OCI-LY1 (cell line): ENCODE measurements at regions not wholly inside any gene's neighbourhood (a gene's known extent, or its start where the extent isn't known, plus 50 kb on each side); places are given as distances from the start of the nearest gene placed in this dataset.

ENCODE experiments used
- EZH2 ChIP-seq: fragments of 200-600 bp; sonication (generic), shearing (Covaris generic); IDR thresholded peaks from 2 replicates; pipeline ENCODE4 v1.8.0; 2017; ENCODE audit warnings: borderline replicate concordance, mixed run types, mild to moderate bottlenecking, antibody characterized with exemption, low read length, moderate library complexity, mixed read lengths
- TF ChIP-seq, protein P1 (sequence below): fragments of 200-600 bp; sonication (generic), shearing (Covaris generic); IDR thresholded peaks from 2 replicates; pipeline ENCODE4 v1.5.1; 2017; ENCODE audit warnings: mild to moderate bottlenecking, antibody characterized with exemption, low read length, moderate library complexity, mixed read lengths

DNA sequence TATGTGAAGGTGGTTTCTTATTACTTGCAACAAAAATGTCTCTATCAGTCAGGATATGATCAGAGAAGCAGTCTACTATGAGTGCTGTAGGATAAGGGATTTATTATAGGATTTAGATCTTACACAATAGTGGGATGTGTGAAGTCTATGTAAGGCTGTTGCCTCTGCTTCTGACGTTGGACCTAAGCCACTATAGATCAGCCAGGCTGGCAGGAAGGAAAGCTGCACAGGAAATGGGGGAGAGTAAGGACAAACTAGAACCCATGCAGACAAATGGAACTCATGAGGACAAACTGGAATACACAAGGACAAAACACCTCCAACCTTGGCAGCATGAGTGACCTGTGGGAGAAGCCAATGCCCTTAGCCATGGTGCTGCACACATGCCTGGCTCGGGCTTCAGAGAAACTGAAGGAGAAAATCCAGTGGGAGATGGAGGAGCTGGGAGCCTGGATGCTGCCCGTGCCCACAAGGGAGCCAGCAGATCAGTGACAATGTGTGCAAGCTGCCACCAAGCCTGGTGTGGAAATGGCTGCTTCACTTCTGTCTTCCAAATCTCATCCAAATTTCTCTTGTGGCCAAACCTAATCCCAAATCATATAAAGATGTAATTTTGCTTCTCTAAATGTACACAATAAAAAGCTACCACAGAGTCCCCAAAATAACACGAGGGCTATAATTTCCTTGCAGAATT is 147.0 kb upstream of the PCGF5 start:
- TF ChIP-seq, protein P1, sequence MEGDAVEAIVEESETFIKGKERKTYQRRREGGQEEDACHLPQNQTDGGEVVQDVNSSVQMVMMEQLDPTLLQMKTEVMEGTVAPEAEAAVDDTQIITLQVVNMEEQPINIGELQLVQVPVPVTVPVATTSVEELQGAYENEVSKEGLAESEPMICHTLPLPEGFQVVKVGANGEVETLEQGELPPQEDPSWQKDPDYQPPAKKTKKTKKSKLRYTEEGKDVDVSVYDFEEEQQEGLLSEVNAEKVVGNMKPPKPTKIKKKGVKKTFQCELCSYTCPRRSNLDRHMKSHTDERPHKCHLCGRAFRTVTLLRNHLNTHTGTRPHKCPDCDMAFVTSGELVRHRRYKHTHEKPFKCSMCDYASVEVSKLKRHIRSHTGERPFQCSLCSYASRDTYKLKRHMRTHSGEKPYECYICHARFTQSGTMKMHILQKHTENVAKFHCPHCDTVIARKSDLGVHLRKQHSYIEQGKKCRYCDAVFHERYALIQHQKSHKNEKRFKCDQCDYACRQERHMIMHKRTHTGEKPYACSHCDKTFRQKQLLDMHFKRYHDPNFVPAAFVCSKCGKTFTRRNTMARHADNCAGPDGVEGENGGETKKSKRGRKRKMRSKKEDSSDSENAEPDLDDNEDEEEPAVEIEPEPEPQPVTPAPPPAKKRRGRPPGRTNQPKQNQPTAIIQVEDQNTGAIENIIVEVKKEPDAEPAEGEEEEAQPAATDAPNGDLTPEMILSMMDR: no peak
- TF ChIP-seq EZH2: no peak
